Cardiac septum (tissue), 1 donor: ENCODE measurements at regions not wholly inside any gene's neighbourhood (a gene's known extent, or its start where the extent isn't known, plus 50 kb on each side); places are given as distances from the start of the nearest gene placed in this dataset.

Experiments used
- DNase-seq: peaks from one replicate; pipeline ENCODE4 v3.0.0-alpha.2; 2020; ENCODE audit warnings: low spot score
- intact Hi-C: fragments of 100-400 bp; cut with DNase I; formaldehyde crosslinking; loops from one replicate; pipeline ENCODE4 v1.14.0; 2022
- donor health status: DM: no; HTN: no; CAD: no.

DNA sequence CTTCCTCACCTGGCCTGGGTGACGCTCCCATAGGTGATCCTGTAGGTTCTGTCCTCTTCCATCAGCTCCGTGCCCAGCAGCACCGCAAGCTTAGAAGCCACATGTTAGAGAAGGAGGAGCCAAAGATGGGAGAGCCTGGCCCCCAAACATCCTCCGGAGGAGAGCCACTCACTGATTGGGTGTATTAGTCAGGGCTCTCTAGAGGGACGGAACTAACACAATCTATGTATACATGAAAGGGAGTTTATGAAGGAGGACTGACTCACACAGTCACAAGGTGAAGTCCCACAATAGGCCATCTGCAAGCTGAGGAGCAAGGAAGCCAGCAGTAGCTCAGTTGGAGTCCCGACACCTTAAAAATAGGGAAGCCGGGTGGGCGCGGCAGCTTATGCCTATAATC is 1273.1 kb upstream of the TMEM132C start:
- intact Hi-C loops, result no loop called here
- DNase-seq, result no peak

DNA sequence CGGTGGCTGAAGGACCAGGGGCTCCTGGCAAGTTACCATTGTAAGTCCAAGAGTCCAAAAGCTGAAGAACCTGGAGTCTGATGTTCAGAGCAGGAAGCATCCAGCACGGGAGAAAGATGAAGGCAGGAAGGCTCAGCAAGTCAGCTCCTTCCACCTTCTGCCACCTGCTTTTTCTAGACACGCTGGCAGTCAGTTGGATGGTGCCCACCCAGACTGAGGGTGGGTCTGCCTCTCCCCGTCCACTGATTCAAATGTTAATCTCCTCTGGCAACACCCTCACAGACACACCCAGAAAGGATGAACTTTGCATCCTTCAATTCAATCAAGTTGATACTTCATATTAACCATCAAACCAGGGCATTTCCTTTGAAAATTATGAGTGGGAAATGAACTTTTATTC is 1272.4 kb upstream of the TMEM132C start:
- intact Hi-C loops, result no loop called here
- DNase-seq, result no peak

DNA sequence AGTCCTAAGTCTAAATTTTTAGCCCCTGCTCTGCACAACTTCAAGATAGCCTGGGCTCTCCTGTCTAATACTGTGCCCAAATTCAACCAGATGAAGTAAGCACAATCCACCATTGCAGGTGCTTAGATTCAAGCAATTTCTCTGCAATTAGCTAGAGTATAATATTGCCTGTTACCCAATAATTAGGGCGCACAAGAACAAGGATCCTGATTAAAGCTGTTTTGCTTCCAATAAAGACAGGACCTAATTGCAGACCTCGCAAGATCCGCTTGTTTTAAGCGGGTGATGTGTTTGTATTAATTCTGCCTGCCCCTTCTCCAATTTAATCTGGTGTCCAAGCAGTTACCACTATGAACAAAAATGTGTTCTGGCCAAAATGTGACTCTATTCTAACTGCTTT is 1268.9 kb upstream of the TMEM132C start:
- DNase-seq, result no peak
- intact Hi-C loops, result no loop called here

DNA sequence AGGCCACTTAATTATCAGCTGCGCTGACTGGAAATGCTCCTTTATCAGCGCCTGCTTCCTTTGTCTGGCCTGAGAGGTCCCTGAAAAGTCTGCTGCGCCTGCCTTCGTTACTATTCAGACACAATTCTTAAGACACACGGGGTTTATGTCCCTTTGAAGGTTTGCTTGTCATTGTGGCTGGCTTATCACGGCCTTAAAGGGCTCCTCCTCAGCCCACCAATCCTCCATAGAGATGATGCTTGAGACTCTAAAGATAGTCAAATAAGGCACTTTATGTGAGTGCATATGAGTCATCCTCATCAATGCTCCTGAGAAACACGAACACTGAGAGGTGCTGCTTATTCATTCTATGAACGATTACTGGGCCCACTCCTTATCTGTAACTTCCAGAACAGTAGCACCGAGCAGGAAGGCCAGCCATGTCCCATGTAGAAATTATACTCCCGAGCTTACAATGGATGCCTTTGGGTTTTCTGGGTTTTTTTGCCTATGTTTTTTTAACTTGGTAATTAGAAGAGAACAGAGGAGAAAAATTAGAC is 1268.2 kb upstream of the TMEM132C start:
- DNase-seq, result no peak
- intact Hi-C loops, result no loop called here

DNA sequence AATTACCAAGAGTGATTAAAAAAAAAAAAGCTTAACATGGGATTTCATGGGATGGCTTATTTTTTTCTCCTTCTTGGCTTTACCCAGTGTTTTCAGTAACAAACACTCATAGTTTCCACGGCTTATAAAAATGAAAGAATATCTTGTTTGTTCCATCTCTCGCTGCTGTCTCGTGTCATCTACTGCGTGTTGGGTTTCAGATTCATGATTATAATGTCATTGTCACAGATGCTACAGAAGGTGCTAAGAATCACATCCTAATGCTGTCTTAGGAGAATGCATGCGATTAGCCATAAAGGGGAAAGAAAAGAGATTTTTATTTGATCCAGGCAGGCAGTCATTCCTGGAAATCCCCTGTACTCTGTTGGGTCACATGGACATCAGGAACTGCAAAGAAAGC is 1267.6 kb upstream of the TMEM132C start:
- DNase-seq, result no peak
- intact Hi-C loops, result no loop called here

DNA sequence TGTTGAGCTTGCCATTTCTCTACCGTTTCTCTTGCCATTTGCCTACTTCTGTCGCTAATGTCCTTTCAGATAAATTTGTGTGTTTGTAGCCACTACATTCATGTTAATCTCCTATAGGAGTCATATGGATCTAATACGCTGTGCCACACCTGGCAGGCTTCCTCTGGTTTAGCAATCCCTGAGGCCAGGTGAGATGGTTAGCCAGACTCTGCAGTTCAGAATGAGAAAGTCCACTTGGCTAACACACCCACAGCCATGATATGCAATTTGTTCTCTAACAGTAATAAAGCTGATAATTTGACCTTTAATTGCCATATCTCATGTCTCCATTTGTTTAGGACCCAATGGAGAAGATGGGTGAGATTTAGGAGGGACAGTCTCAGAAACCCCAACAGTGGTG is 1261.6 kb upstream of the TMEM132C start:
- DNase-seq, result no peak
- intact Hi-C loops, result no loop called here

DNA sequence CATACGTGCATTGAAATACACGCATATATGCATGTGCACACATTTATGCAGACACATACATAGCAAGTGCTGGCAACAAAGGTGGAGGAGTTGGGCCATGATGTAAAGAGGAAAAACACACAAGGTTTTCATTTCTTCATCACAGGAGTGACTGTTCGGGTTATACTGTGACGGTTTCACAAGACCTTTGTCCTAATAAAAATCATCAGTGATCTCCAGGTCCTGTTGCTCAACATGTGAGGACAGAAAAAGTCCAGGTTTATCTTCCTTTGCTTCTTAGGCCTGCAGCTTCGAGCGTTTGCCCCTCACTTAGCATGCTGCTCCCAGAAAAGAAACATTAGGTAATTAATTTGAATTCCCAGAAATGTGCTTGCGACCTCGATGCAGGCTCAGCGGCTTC is 1260.0 kb upstream of the TMEM132C start:
- intact Hi-C loops, result no loop called here
- DNase-seq, result no peak

DNA sequence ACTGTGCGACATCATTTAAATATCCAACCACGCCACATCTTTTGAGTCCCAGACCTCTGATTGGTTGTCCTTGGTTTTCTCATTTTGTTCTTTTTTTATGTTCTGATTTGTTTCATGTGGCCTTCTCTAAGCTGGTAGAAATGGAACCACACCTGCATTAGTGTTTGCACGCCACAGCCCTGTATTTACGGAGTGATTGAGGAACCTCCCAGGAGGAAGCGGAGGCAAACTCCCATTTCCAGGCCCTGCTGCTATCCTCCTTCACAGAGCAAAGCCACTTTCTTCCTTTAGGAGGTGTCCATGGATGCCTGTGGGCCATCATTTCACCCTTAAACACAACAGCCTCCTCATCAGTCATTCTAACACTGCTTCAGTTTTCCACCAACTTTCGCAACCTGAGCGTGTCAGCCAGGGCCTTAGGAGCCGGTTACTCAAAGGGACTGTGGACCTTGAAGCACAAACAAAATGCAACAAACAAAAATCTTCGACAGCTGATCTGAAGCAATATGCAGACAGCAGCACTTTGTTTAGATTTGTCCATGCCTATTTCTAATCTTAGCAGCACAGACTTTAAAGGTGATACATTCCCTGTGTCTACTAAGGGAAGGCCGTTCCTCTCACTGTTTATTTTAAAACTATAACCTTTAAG is 1258.1 kb upstream of the TMEM132C start:
- no peak for DNase-seq

DNA sequence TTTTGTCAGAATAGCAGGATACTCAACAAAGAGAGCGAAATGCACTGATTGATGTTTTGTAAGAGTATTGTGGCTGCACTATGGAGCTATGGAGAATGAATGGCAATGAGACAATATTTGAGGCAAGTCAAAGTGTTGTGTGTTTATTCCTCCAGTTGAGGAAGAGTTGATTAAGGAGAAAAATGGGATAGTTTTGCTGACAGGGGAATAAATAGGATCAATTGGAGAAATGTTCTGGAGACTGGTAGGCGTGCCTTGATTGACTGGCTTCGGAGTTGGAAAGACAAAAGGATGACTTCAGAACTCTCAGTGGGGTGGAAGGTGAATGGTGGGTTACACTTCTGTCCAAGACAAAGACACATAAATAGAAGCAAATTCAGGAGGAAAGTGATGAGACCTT is 1254.9 kb upstream of the TMEM132C start:
- intact Hi-C loops, result no loop called here
- no peak for DNase-seq

More for the DNA sequence above, 1258.1 kb upstream of the TMEM132C start:
- intact Hi-C loops, result no loop called here

DNA sequence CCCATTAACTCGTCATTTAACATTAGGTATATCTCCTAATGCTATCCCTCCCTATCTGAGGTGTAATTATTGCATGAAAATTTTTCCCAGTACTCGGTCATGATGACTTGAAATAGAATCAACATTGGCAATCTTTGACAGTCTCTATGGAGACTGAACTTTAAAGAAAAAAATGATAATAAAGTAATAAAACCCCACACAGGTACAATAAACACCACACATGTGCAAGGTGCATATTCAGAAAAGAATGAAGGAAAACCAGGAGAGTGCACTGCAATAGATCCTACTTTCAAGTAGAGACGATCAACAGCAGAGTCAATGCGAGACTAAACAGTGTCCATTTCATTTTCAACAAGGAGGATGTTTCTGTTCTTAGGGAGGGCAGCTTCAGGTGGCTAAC is 1253.8 kb upstream of the TMEM132C start:
- intact Hi-C loops, result no loop called here
- no peak for DNase-seq

DNA sequence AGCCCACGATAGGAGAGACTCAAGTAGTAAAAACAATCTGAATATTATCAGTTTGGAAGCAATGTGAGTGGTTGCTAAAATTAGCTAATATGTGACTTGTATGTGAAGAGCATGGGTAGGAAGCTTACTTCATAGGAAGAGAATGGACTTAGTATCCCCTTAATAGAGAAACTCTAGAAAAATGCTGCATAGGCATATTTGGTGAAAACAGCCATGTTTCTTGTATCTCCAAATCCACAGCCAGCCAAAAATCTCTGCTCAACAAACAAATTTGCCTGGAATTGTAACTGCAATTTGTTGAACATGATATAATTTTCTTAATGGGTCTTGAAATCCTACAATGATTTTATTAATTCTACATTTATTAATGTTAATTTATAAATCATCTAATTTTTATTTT is 1252.9 kb upstream of the TMEM132C start:
- intact Hi-C loops, result no loop called here
- DNase-seq, result no peak

DNA sequence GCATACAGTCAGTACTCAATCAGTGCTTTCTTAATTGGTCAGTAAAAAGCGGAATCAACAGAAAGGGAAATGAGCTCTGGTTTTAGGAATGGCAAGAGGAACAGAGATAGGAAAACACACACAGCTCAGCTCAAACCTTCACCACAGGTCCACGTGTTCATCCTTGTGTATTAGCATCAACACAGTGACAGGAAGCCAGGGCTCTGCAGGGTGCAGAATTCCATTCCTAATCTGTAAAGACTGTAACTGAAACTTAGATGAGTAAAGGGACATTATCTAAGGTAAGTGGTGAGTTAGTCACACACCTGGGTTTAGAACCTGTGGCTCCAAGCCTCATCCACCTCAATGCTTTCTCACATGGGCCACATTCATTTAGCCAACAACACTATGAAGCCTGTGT is 1242.2 kb upstream of the TMEM132C start:
- no peak for DNase-seq
- intact Hi-C loops, result no loop called here

DNA sequence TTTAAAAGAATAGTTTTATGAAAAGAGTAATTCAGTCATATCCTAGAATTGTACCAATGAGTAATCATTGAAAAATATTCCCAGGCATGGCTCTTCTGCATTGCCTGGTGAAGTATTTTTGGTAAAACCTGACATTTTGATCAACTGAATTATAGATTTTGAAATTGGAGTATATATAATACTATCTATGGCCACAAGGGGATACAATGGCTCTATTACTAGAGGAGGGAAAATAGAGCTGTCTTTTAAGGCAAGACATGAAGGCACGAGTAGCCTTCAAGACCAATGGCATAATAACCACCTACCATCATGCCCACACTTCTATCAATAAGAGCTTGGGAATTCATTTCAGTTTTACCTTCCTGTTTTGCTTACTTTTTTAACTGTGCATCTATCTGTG is 1241.4 kb upstream of the TMEM132C start:
- intact Hi-C loops, result no loop called here
- DNase-seq, result no peak

DNA sequence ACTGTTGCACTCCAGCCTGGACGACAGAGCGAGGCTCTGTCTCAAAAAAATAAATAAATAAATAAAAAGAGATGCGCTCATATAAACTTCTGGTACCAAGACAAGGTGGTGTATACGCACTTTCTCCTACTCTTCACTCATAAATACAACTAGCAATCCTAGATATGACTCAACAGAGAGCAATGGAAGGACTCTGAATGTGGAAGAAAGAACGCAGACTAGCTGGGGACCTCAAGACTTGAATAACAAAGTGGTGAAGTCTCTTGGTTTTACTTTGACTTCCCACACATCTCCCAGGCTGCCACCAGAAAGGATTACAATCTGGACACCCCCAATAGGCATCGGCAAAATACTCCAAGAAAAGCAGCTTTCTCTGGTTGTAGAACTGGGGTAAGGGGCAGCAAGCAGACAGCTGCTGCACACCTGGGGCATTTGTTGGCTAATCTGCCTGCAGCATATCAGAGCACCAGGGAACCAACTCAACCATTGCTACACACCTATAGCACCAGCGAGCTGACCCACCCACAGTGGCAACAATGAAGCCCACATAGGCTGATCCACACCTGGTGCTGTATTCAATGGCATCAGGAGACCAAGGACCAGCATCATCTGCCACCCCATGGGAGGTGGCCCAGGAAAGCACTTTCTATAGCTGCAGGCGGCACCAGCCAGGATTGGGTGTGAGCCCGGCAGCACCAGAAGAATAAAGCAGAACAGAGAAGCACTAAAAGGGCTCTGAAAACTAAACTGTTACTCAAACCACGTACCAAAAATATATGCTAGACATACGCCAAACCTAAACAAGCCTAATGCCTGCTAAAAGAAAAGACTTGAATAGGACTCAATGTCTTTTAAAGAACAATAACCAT is 1231.7 kb upstream of the TMEM132C start:
- DNase-seq, result no peak
- intact Hi-C loops, result no loop called here

DNA sequence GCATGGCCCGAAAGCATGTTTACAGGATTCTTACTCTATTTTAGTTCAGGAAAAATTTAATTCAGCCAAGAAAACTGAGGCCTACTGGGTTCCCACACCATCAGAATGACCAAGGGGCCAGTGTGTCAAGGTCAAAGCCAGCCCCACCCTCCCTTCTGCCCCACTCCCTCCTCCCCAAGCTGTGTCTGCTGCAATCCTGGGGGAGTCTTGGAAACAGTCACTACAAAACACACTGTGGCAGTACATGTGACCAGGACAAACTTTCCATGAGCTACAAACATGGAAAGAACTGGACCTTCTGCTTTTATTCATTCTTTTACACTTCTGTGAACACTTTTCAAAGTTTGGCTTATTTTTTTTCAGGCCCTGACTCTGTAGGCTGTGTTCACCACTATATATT is 1228.8 kb upstream of the TMEM132C start:
- no peak for DNase-seq
- intact Hi-C loops, result no loop called here

DNA sequence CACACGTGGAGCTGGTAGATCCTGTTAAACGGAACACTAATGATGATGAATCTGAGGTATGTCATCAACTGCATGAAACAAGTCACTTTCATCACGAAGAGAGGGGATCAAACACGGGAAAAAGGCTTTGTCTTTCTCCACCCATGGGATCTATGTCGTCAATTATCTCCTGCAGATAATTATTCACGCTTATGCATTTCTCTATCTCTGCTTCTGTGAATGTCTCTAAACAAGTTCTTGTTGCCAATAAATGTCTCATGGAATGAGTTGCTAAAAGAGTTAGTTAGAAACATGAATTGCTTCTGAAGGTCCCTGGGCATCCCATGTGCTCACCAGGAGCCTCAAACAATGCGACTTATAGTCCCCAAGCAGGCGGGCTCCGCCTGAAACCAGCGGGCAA is 1228.2 kb upstream of the TMEM132C start:
- no peak for DNase-seq
- intact Hi-C loops, result no loop called here

DNA sequence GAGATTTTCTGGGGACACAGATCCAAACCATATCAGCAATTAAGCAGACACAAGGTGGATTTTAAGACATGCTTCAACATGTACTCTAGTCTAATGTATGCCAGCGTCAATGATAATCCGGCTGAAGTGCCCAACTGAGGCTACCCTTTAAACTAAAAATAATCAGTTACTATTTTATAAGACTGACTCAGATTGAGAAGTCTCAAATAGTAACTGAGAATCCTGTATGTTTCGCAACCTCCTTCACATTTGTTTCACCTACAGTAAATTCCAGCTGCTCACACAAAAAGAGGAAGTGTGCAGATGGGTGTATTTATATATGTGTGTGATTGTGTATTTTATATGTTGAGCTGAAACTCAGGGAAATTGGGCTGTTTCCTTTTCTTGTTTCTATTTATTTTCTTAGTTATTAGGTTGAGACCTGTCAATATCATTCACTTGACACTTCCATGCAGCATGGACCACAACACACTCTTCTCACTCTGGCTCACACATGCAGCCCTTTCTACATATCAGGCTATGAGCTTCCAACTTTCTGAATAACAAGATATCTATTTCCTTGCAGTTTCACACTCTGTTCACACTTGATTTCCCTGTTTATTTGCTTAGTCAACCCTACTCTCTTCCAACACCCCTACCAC is 1224.9 kb upstream of the TMEM132C start:
- no peak for DNase-seq
- intact Hi-C loops, result no loop called here

DNA sequence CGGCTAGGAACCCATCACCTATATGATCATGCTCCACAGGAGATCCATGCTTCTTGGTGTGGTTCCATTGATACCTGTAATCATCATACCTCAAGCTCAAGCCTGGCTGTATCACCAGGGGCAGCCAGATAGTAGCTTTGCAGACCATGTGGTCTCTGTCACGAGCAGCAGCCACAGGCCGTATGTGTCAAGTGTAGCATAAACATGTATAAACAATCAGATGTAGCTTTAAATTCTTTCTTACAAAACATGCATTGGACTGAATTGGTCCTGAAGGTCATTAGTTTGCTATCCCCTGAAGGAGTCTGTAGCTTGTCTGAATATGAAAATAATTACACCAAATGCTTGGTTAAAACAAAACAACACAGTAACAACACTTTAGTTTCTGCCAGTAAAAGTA is 1223.2 kb upstream of the TMEM132C start:
- intact Hi-C loops, result no loop called here
- no peak for DNase-seq

DNA sequence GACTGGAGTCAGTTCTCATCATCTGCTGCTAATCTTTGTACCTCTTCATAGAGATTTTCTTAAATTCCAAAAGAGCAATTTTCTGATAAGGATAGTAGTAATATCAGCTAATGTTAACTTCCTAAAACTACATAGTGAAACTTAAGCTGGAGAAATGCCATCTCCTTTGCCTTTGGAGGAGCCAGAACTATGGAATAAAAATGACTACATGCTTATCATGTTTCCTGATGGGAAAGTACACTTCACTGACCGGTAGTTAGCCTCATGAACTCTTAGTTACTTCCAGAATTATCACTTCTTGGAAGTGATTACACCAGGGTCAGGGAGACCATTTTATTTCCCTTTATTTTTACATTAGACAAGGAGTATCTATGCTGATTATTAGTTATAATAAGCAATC is 1222.1 kb upstream of the TMEM132C start:
- DNase-seq, result no peak
- intact Hi-C loops, result no loop called here

DNA sequence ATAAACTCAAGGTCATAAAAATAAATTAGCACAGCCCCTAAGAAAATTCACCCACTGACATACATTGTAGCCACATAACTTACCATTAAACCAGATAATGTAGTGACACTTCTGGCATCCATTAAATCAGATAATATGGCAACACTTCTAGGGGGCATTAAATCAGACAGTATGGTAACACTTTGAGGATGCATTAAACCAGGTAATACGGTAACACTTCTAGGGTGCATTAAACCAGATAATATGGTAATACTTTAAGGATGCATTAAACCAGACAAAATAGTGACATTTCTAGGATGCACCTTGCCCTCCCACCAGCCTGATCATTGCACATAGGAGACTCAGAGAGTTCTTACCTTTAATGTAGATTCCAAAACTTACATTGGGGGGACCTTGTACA is 1220.5 kb upstream of the TMEM132C start:
- intact Hi-C loops, result no loop called here

DNA sequence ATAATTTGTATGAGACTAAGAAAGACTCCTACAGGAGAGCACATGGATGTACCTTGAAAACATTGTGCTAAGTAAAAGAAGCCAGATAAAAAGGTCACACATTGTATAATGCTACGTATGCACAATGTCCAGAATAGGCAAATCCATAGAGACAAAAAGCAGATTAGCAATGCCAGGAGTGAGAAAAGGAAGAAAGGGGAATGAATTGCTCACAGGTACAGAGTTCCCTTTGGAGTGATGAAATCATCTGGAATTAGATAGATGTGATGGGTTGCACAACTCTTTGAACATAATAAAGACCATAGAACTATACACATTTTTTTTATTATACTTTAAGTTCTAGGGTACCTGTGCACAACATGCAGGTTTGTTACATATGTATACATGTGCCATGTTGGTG is 1218.9 kb upstream of the TMEM132C start:
- DNase-seq, result no peak
- intact Hi-C loops, result no loop called here

More for the DNA sequence above, 1220.5 kb upstream of the TMEM132C start:
- DNase-seq, result no peak
